Right lobe of liver (tissue), 6 donors: ENCODE measurements at regions not wholly inside any gene's neighbourhood (a gene's known extent, or its start where the extent isn't known, plus 50 kb on each side); places are given as distances from the start of the nearest gene placed in this dataset.
"Not testable (repeated sequence)": the region's sequence is repeated elsewhere in the genome, so short reads cannot be mapped to it uniquely, and the experiment has no call there.

Experiments
- ATAC-seq, 4 donors: fragments of 200-7000 bp; cut with Tn5 transposase; one replicate each; pipeline ENCODE4 v1.9.1; 2020; ENCODE audit warnings: mild to moderate bottlenecking in 4 of 4, moderate library complexity in 4 of 4
- DNase-seq, 3 donors: peaks; one replicate each; pipeline ENCODE4 v3.0.0-alpha.2; 2020
- H3K27ac ChIP-seq, 3 donors: fragments of 200-600 bp; one replicate each; pipeline ENCODE4 v1.8.0; 2022
- H3K27me3 ChIP-seq, 2 donors: fragments of 200-600 bp; one replicate each; pipeline ENCODE4 v1.8.0; 2022
- H3K36me3 ChIP-seq, 4 donors: fragments of 200-600 bp; sonication (generic) in 1 of 4; one replicate each; pipeline versions ENCODE4 v1.5.1 to v1.8.0; 2017 to 2022; ENCODE audit warnings: control low read depth in 1 of 4
- H3K4me1 ChIP-seq, 4 donors: fragments of 200-600 bp; sonication (generic) in 1 of 4; one replicate each; pipeline versions ENCODE4 v1.5.1 to v1.8.0; 2017 to 2022; ENCODE audit warnings: control low read depth in 1 of 4
- H3K4me3 ChIP-seq, 3 donors: fragments of 200-600 bp; one replicate each; pipeline ENCODE4 v1.8.0; 2022
- H3K9me3 ChIP-seq, 4 donors: fragments of 200-600 bp; sonication (generic) in 1 of 4; one replicate each; pipeline versions ENCODE4 v1.5.1 to v1.8.0; 2017 to 2022; ENCODE audit warnings: control low read depth in 1 of 4
- CTCF ChIP-seq, 4 donors: fragments of 200-600 bp in 3 of 4; fragments of 450-650 bp in 1 of 4; IDR thresholded peaks; one replicate each; pipeline versions ENCODE4 v1.5.1 to v1.8.0; 2016 to 2022; ENCODE audit warnings: antibody characterized with exemption in 4 of 4, mild to moderate bottlenecking in 2 of 4
- POLR2A ChIP-seq: fragments of 450-650 bp; IDR thresholded peaks from one replicate; pipeline ENCODE4 v1.6.1; 2017; ENCODE audit warnings: antibody characterized with exemption, mild to moderate bottlenecking
- WGBS: methylation state at CpG from one replicate; pipeline ENCODE4 v1.1.6; 2018; ENCODE audit warnings: low coverage, low lambda C conversion rate; ENCODE audit not compliant: insufficient coverage; ENCODE audit errors: missing lambda C conversion rate; 5-methylcytosine and 5-hydroxymethylcytosine counted together
- intact Hi-C, 2 donors: fragments of 100-400 bp; cut with DNase I; formaldehyde crosslinking; loops; one replicate each; pipeline versions ENCODE4 v1.11.2 to v1.14.1; 2022
- donor health status: DM: no; HTN: yes; CAD: no.
- donor health status: DM: no; HTN: no; CAD: no.
- donor health status: DM: no; HTN: no; CAD: no.
- donor health status: DM: no; HTN: yes; CAD: no.
- donor health status: DM: no; HTN: yes; CAD: no.

GRCh38 chrX:104391906-104392305 lies 137.2 kb upstream of the ESX1 start:
- no peaks in the 10 kb centered on the region for H3K27me3 ChIP-seq
- no peak for ATAC-seq
- WGBS = 29% methylated on average over 4 of the region's 4 CpGs
- H3K9me3 ChIP-seq = no peaks in the 10 kb centered on the region
- H3K4me3 ChIP-seq = no peak overlapping the region
- DNase-seq = no peak
- H3K36me3 ChIP-seq = no peaks in the 10 kb centered on the region
- H3K27ac ChIP-seq = no peak overlapping the region
- intact Hi-C loops = no loop called here
- TF ChIP-seq CTCF (IDR thresholded peaks at IDR 0.05) (no peak), POLR2A (no peak)
- no peaks in the 10 kb centered on the region for H3K4me1 ChIP-seq

GRCh38 chrX:104376937-104377336 lies 122.2 kb upstream of the ESX1 start:
- DNase-seq = no peak

GRCh38 chrX:104372547-104372946 lies 117.8 kb upstream of the ESX1 start:
- Histone ChIP-seq H3K36me3 (no peaks in the 10 kb centered on the region), H3K4me1 (no peaks in the 10 kb centered on the region), H3K9me3 (no peaks in the 10 kb centered on the region), H3K27me3 (no peaks in the 10 kb centered on the region), H3K4me3 (no peak overlapping the region), H3K27ac (no peak overlapping the region)
- TF ChIP-seq POLR2A = no peak
- no peak for TF ChIP-seq CTCF (IDR thresholded peaks at IDR 0.05)
- DNase-seq (no peak), ATAC-seq (no peak)
- intact Hi-C loops = no loop called here
- 27% methylated on average over 1 of the region's 1 CpG for WGBS

More at GRCh38 chrX:104376937-104377336, 122.2 kb upstream of the ESX1 start:
- 82% methylated on average over 2 of the region's 2 CpGs for WGBS
- intact Hi-C loops = no loop called here
- H3K9me3 ChIP-seq = no peaks in the 10 kb centered on the region
- TF ChIP-seq POLR2A = no peak
- no peak for TF ChIP-seq CTCF (IDR thresholded peaks at IDR 0.05)
- no peaks in the 10 kb centered on the region for H3K4me1 ChIP-seq
- no peak overlapping the region for H3K27ac ChIP-seq
- ATAC-seq = no peak
- no peaks in the 10 kb centered on the region for H3K36me3 ChIP-seq
- no peaks in the 10 kb centered on the region for H3K27me3 ChIP-seq
- no peak overlapping the region for H3K4me3 ChIP-seq

GRCh38 chrX:104370089-104370488 lies 115.4 kb upstream of the ESX1 start:
- DNase-seq = no peak
- ATAC-seq = peak in 3 of 4 donors; percentile 49 to 54 (median 53)
- WGBS = 50% methylated on average over 2 of the region's 2 CpGs

GRCh38 chrX:104360774-104361173 lies 106.0 kb upstream of the ESX1 start:
- H3K4me3 ChIP-seq, H3K27ac ChIP-seq, H3K4me1 ChIP-seq, ATAC-seq, DNase-seq, H3K9me3 ChIP-seq, intact Hi-C loops, H3K27me3 ChIP-seq, H3K36me3 ChIP-seq: not testable (repeated sequence)
- 95% methylated on average over 2 of the region's 2 CpGs for WGBS

More at GRCh38 chrX:104370089-104370488, 115.4 kb upstream of the ESX1 start:
- H3K9me3 ChIP-seq = no peaks in the 10 kb centered on the region
- H3K4me3 ChIP-seq = no peak overlapping the region
- H3K4me1 ChIP-seq = no peaks in the 10 kb centered on the region
- no peaks in the 10 kb centered on the region for H3K27me3 ChIP-seq
- TF ChIP-seq CTCF (IDR thresholded peaks at IDR 0.05) = peak in 1 of 4 donors; percentile 7
- TF ChIP-seq POLR2A = no peak
- intact Hi-C loops = no loop called here
- no peaks in the 10 kb centered on the region for H3K36me3 ChIP-seq
- H3K27ac ChIP-seq = no peak overlapping the region
